Loucy (cell line): ENCODE measurements at regions not wholly inside any gene's neighbourhood (a gene's known extent, or its start where the extent isn't known, plus 50 kb on each side); places are given as distances from the start of the nearest gene placed in this dataset.

Experiments used
- EZH2phosphoT487 ChIP-seq: fragments of 200-600 bp; IDR thresholded peaks from 2 replicates; pipeline ENCODE4 v1.6.1; 2018; ENCODE audit warnings: antibody characterized with exemption, mild to moderate bottlenecking, moderate library complexity, borderline replicate concordance
- TF ChIP-seq, protein P1 (sequence below): fragments of 200-600 bp; sonication (generic); conservative IDR thresholded peaks from 2 replicates; pipeline ENCODE4 v1.5.1; 2014; ENCODE audit warnings: mild to moderate bottlenecking, antibody characterized with exemption, low read length

- TF ChIP-seq, protein P1, sequence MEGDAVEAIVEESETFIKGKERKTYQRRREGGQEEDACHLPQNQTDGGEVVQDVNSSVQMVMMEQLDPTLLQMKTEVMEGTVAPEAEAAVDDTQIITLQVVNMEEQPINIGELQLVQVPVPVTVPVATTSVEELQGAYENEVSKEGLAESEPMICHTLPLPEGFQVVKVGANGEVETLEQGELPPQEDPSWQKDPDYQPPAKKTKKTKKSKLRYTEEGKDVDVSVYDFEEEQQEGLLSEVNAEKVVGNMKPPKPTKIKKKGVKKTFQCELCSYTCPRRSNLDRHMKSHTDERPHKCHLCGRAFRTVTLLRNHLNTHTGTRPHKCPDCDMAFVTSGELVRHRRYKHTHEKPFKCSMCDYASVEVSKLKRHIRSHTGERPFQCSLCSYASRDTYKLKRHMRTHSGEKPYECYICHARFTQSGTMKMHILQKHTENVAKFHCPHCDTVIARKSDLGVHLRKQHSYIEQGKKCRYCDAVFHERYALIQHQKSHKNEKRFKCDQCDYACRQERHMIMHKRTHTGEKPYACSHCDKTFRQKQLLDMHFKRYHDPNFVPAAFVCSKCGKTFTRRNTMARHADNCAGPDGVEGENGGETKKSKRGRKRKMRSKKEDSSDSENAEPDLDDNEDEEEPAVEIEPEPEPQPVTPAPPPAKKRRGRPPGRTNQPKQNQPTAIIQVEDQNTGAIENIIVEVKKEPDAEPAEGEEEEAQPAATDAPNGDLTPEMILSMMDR: no peak
- no peak for TF ChIP-seq EZH2phosphoT487
These were observed 738.6 kb upstream of the ZNF608 start for GRCh38 chr5:125484742-125485641.
